SU-DHL-6 (cell line): ENCODE measurements at regions not wholly inside any gene's neighbourhood (a gene's known extent, or its start where the extent isn't known, plus 50 kb on each side); places are given as distances from the start of the nearest gene placed in this dataset.

Experiments used
- H2AFZ ChIP-seq: fragments of 200-600 bp; sonication (generic); 2 replicates; pipeline ENCODE4 v1.6.1; 2014; ENCODE audit warnings: low read depth, mild to moderate bottlenecking, moderate library complexity, mixed read lengths, antibody characterized with exemption, low read length; ENCODE audit not compliant: severe bottlenecking
- H3F3A ChIP-seq: fragments of 200-600 bp; shearing (Covaris generic); 2 replicates; pipeline ENCODE4 v1.6.0; 2016; ENCODE audit warnings: antibody characterized with exemption, mild to moderate bottlenecking; ENCODE audit not compliant: insufficient read depth
- H3K27ac ChIP-seq: fragments of 200-600 bp; sonication (generic); 2 replicates; pipeline ENCODE4 v1.5.1; 2016; ENCODE audit warnings: low read depth, mild to moderate bottlenecking, low read length, moderate library complexity, mixed read lengths
- H3K27me3 ChIP-seq: fragments of 200-600 bp; sonication (generic), shearing (Covaris generic); 2 replicates; pipeline ENCODE4 v1.6.0; 2014; ENCODE audit warnings: mild to moderate bottlenecking, low read length
- H3K36me3 ChIP-seq: fragments of 200-600 bp; sonication (generic); 2 replicates; pipeline ENCODE4 v1.6.1; 2014; ENCODE audit warnings: mild to moderate bottlenecking, low read length, mixed read lengths
- H3K4me2 ChIP-seq: fragments of 300-600, 200-600 bp; shearing (Covaris generic), sonication (generic); 2 replicates; pipeline ENCODE4 v1.6.0; 2014; ENCODE audit warnings: low read length, low read depth, mild to moderate bottlenecking; ENCODE audit not compliant: poor library complexity, severe bottlenecking
- H3K4me3 ChIP-seq: fragments of 200-600 bp; sonication (generic); 2 replicates; pipeline ENCODE4 v1.5.1; 2014; ENCODE audit warnings: antibody characterized with exemption, low read length, mild to moderate bottlenecking, mixed read lengths; ENCODE audit not compliant: insufficient read depth, poor library complexity, severe bottlenecking
- H3K79me2 ChIP-seq: fragments of 200-600 bp; sonication (generic); 2 replicates; pipeline ENCODE4 v1.6.1; 2014; ENCODE audit warnings: mild to moderate bottlenecking, low read length, moderate library complexity; ENCODE audit not compliant: insufficient read depth
- H3K9ac ChIP-seq: fragments of 200-600 bp; sonication (generic); 2 replicates; pipeline ENCODE4 v1.7.0; 2014; ENCODE audit warnings: mild to moderate bottlenecking, low read length
- H3K9me2 ChIP-seq: fragments of 200-600 bp; sonication (generic); replicated peaks from 2 replicates; pipeline ENCODE4 v1.6.1; 2014; ENCODE audit warnings: low read length; ENCODE audit not compliant: insufficient read depth
- H3K9me3 ChIP-seq: fragments of 200-600 bp; sonication (generic); 2 replicates; pipeline ENCODE4 v1.6.1; 2014; ENCODE audit warnings: low read length, mixed read lengths; ENCODE audit not compliant: insufficient read depth
- H4K20me1 ChIP-seq: fragments of 200-600 bp; sonication (generic); 2 replicates; pipeline ENCODE4 v1.6.1; 2014; ENCODE audit warnings: low read depth, mild to moderate bottlenecking, antibody characterized with exemption, low read length, moderate library complexity, mixed read lengths
- CTCF ChIP-seq: fragments of 200-600 bp; sonication (generic); IDR thresholded peaks from one replicate; pipeline ENCODE4 v1.5.1; 2017; ENCODE audit warnings: antibody characterized with exemption, mild to moderate bottlenecking, low read length, moderate library complexity; ENCODE audit not compliant: insufficient read depth, poor library complexity, severe bottlenecking
- EZH2phosphoT487 ChIP-seq: fragments of 200-600 bp; sonication (generic), shearing (Covaris generic); conservative IDR thresholded peaks from 2 replicates; pipeline ENCODE4 v1.6.1; 2018; ENCODE audit warnings: mild to moderate bottlenecking, antibody characterized with exemption, low read length, moderate library complexity, mixed read lengths

DNA sequence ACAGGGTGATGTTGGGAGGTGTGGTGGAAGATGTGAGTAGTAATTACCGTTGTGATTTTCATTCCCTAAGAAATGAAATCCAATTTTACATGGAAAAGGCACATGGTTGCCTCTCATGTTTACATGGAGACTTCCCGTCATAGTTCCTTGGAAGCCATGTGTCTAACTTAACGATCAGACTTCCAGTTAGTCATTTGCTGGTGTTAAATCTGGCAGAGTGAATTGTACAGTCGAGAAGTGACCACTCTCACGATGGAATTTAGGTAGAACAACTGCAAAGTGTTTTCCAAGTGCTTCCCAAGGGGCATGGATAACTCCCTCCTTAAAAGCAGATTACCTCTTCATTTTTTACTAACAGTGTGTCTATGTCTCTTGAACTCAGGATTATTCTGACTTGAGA lies 145.8 kb upstream of the CCN2 start:
- TF ChIP-seq EZH2phosphoT487 (no peak), CTCF (no peak)
- H3K36me3 ChIP-seq = no peaks in the 10 kb centered on the region
- no peak overlapping the region for H3K4me3 ChIP-seq
- no peak overlapping the region for H3K27ac ChIP-seq
- no peaks in the 10 kb centered on the region for H3K9me3 ChIP-seq
- no peaks in the 10 kb centered on the region for H4K20me1 ChIP-seq
- H3K27me3 ChIP-seq = no peaks in the 10 kb centered on the region
- no peaks in the 10 kb centered on the region for H3K79me2 ChIP-seq
- no peaks in the 10 kb centered on the region for H3K9me2 ChIP-seq
- H2AFZ ChIP-seq = no peak overlapping the region
- no peak overlapping the region for H3K9ac ChIP-seq
- H3F3A ChIP-seq = no peaks in the 10 kb centered on the region
- no peak overlapping the region for H3K4me2 ChIP-seq

DNA sequence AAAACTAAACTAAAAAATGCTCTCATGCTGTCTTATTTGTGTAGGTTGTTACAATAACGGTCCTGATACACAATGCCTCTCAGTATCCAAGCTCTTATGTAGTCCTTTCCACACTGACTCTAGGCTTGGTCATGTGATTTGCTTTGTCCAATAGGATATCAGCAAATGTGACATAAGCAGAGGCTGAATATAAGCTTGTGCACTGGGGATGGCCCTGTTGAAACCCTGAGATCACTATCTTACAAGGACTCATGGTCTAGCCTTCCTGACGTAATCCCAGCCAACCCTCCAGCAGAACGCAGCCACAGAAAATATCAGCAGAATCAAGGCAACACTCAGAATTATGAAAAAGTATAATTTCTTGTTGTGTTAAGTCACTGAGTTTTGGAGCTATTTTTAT lies 145.1 kb upstream of the CCN2 start:
- Histone ChIP-seq H3K79me2 (no peaks in the 10 kb centered on the region), H3K27ac (no peak overlapping the region), H3K27me3 (peaks cover 3% of the 10 kb centered on the region; the same call in 1 of the 2 replicates), H3K9me3 (no peaks in the 10 kb centered on the region), H2AFZ (no peak overlapping the region), H3K4me2 (no peak overlapping the region), H3K4me3 (no peak overlapping the region), H3F3A (no peaks in the 10 kb centered on the region), H3K9ac (no peak overlapping the region), H3K36me3 (no peaks in the 10 kb centered on the region), H3K9me2 (no peaks in the 10 kb centered on the region), H4K20me1 (no peaks in the 10 kb centered on the region)
- TF ChIP-seq CTCF (no peak), EZH2phosphoT487 (no peak)

DNA sequence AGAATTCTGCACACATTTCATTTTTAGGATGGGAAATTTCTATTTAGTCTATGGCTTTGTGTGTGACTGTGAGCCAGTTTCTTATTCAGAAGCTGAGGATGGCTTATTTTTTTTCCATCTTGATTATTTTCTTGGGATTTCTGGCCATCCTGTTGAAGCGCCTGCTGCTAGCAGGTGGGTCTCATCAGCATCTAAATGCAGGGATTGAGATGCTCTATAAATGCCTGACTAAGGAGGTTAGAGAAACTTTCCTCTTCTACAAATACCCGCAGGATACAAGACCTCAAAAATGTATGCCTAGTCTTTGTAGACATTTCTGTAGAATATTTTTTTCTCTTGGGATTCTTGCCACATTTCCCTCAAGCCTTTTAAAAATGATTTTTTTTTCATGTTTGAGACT lies 138.0 kb upstream of the CCN2 start:
- no peak for TF ChIP-seq EZH2phosphoT487
- no peak for TF ChIP-seq CTCF
- H3K9me2 ChIP-seq = no peaks in the 10 kb centered on the region
- H3K9ac ChIP-seq = no peak overlapping the region
- H2AFZ ChIP-seq = no peak overlapping the region
- H3K79me2 ChIP-seq = no peaks in the 10 kb centered on the region
- H3F3A ChIP-seq = no peaks in the 10 kb centered on the region
- H3K4me2 ChIP-seq = no peak overlapping the region
- no peaks in the 10 kb centered on the region for H3K36me3 ChIP-seq
- H3K4me3 ChIP-seq = no peak overlapping the region
- no peak overlapping the region for H3K27ac ChIP-seq
- H3K27me3 ChIP-seq = peaks cover 3% of the 10 kb centered on the region; the same call in 1 of the 2 replicates
- no peaks in the 10 kb centered on the region for H4K20me1 ChIP-seq
- H3K9me3 ChIP-seq = no peaks in the 10 kb centered on the region

DNA sequence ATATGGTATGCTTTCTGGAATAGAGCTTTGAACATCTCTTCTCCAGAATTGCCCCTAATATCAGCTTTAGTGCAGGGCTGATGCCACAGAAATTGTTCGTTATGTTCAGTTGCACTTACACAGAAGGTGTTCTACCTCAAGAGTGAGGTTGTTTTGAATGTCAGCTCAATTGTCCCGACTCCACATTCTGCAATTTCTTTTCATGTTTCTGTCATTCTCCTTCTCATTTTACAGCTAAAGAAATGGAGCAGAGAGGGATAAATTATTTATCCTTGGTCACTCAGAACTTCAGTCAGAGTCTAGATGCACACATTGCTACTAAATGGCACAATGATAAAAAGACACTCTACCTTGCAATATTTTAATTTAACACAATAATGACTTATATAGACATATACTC lies 137.0 kb upstream of the CCN2 start:
- no peak overlapping the region for H3K9ac ChIP-seq
- no peaks in the 10 kb centered on the region for H4K20me1 ChIP-seq
- H3K4me2 ChIP-seq = no peak overlapping the region
- H3K9me3 ChIP-seq = no peaks in the 10 kb centered on the region
- H3K27me3 ChIP-seq = peaks cover 3% of the 10 kb centered on the region; the same call in 1 of the 2 replicates
- H3K36me3 ChIP-seq = no peaks in the 10 kb centered on the region
- H3K9me2 ChIP-seq = no peaks in the 10 kb centered on the region
- TF ChIP-seq EZH2phosphoT487 (no peak), CTCF (no peak)
- no peak overlapping the region for H3K4me3 ChIP-seq
- no peaks in the 10 kb centered on the region for H3K79me2 ChIP-seq
- no peak overlapping the region for H2AFZ ChIP-seq
- H3K27ac ChIP-seq = no peak overlapping the region
- H3F3A ChIP-seq = no peaks in the 10 kb centered on the region
